Smooth muscle cell (in vitro differentiated cells): ENCODE measurements at regions not wholly inside any gene's neighbourhood (a gene's known extent, or its start where the extent isn't known, plus 50 kb on each side); places are given as distances from the start of the nearest gene placed in this dataset.

ENCODE experiments used
- DNase-seq: peaks from one replicate; lab custom pipeline; 2025; ENCODE audit not compliant: unreplicated experiment; lab: John Stamatoyannopoulos, UW
- H2AFZ ChIP-seq: fragments of 200-600 bp; sonication (generic); 2 replicates; pipeline ENCODE4 v1.6.0; 2016; ENCODE audit warnings: antibody characterized with exemption, low read depth, mild to moderate bottlenecking
- H3F3A ChIP-seq: fragments of 200-600 bp; sonication (generic); 2 replicates; pipeline ENCODE4 v1.6.0; 2017; ENCODE audit warnings: antibody characterized with exemption, low read depth
- H3K27ac ChIP-seq: fragments of 200-600 bp; sonication (generic); 2 replicates; pipeline ENCODE4 v1.5.1; 2016; ENCODE audit warnings: low read depth, mild to moderate bottlenecking
- H3K27me3 ChIP-seq: fragments of 200-600 bp; sonication (generic); 2 replicates; pipeline ENCODE4 v1.6.1; 2016; ENCODE audit warnings: low read depth, mild to moderate bottlenecking
- H3K36me3 ChIP-seq: fragments of 200-600 bp; sonication (generic); 2 replicates; pipeline ENCODE4 v1.5.1; 2016; ENCODE audit warnings: low read depth
- H3K4me1 ChIP-seq: fragments of 200-600 bp; sonication (generic); 2 replicates; pipeline ENCODE4 v1.5.1; 2016; ENCODE audit warnings: low read depth
- H3K4me2 ChIP-seq: fragments of 200-600 bp; sonication (generic); 2 replicates; pipeline ENCODE4 v1.6.0; 2016; ENCODE audit warnings: mild to moderate bottlenecking
- H3K4me3 ChIP-seq: fragments of 200-600 bp; sonication (generic); 2 replicates; pipeline ENCODE4 v1.5.1; 2016; ENCODE audit warnings: mild to moderate bottlenecking
- H3K79me2 ChIP-seq: fragments of 200-600 bp; sonication (generic); 2 replicates; pipeline ENCODE4 v1.6.0; 2016; ENCODE audit warnings: low read depth, mild to moderate bottlenecking
- H3K9ac ChIP-seq: fragments of 200-600 bp; sonication (generic); 2 replicates; pipeline ENCODE4 v1.6.0; 2016; ENCODE audit warnings: low read depth
- H3K9me3 ChIP-seq: fragments of 200-600 bp; sonication (generic); replicated peaks from 2 replicates; pipeline ENCODE4 v1.5.1; 2016; ENCODE audit warnings: low read depth
- H4K20me1 ChIP-seq: fragments of 200-600 bp; sonication (generic); 2 replicates; pipeline ENCODE4 v1.6.0; 2016; ENCODE audit warnings: low read depth
- WGBS: methylation state at CpG from one replicate; pipeline ENCODE4 v1.1.7; 2016; ENCODE audit warnings: low lambda C conversion rate; 5-methylcytosine and 5-hydroxymethylcytosine counted together
- TF ChIP-seq, protein P1 (sequence below): fragments of 200-600 bp; sonication (generic); IDR thresholded peaks from 2 replicates; pipeline ENCODE4 v1.5.1; 2017; ENCODE audit warnings: borderline replicate concordance, mild to moderate bottlenecking, antibody characterized with exemption; ENCODE audit not compliant: insufficient read depth, poor library complexity, severe bottlenecking

DNA sequence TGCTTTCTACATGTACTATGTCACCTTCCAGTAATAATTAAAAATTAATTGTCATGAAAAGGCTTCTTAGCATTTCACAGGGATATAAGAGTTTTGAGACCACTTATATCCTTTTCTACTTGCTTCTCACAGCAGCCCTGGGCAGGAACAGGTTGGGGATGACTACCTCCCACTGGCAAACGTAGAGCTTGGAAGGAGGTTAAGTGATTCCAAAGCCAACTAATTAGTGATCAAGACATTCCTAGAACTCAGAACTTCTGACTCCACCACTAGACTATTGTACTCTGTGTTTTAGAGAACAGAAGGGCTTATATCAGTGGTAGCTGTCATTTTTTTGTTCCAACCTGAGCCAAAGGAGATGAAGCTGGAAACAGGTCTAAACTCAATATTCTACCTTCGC, 364.5 kb upstream of the BOD1L1 start:
- no peak for DNase-seq
- H3K27me3 ChIP-seq = no peaks in the 10 kb centered on the region
- no peak overlapping the region for H3K27ac ChIP-seq
- TF ChIP-seq, protein P1, sequence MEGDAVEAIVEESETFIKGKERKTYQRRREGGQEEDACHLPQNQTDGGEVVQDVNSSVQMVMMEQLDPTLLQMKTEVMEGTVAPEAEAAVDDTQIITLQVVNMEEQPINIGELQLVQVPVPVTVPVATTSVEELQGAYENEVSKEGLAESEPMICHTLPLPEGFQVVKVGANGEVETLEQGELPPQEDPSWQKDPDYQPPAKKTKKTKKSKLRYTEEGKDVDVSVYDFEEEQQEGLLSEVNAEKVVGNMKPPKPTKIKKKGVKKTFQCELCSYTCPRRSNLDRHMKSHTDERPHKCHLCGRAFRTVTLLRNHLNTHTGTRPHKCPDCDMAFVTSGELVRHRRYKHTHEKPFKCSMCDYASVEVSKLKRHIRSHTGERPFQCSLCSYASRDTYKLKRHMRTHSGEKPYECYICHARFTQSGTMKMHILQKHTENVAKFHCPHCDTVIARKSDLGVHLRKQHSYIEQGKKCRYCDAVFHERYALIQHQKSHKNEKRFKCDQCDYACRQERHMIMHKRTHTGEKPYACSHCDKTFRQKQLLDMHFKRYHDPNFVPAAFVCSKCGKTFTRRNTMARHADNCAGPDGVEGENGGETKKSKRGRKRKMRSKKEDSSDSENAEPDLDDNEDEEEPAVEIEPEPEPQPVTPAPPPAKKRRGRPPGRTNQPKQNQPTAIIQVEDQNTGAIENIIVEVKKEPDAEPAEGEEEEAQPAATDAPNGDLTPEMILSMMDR = no peak
- no peaks in the 10 kb centered on the region for H3K9me3 ChIP-seq
- H3K79me2 ChIP-seq = no peaks in the 10 kb centered on the region
- H3K36me3 ChIP-seq = no peaks in the 10 kb centered on the region
- no peak overlapping the region for H2AFZ ChIP-seq
- H3K4me3 ChIP-seq = no peak overlapping the region
- no peak overlapping the region for H3K9ac ChIP-seq
- H3K4me2 ChIP-seq = no peak overlapping the region
- no peaks in the 10 kb centered on the region for H4K20me1 ChIP-seq
- H3K4me1 ChIP-seq = no peaks in the 10 kb centered on the region
- WGBS = 95% methylated on average over 2 of the region's 2 CpGs
- H3F3A ChIP-seq = no peaks in the 10 kb centered on the region

DNA sequence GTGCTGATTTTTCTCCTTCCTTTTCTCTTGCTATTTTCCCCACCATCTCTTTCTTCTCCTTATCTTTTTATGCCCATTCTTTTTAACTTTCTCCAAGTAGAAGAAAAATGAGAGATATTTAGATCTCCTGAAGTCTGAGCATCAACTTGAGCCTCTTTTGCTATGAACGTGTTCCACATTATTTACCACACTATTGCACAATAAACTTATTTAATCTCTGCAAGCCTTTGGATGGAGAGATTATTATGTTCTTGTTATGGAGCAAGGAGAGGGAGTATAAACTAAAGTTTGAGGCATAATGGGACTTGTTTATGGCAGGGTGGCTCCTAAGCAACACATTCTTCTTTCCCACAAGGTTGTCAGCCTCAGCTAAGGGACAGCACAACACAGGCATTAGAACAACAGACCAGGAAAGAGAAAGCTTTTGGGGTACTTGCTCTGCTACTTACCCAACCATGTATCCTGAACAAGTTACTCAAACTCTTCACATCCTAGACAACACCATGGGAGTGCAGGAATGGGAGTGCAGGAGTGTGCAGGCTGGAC, 365.5 kb upstream of the BOD1L1 start:
- H3K79me2 ChIP-seq = no peaks in the 10 kb centered on the region
- H3K4me2 ChIP-seq = no peak overlapping the region
- no peaks in the 10 kb centered on the region for H3K36me3 ChIP-seq
- WGBS = 67% methylated on average over 1 of the region's 1 CpG
- no peak overlapping the region for H3K9ac ChIP-seq
- H3K4me3 ChIP-seq = no peak overlapping the region
- no peak overlapping the region for H2AFZ ChIP-seq
- TF ChIP-seq, protein P1 = no peak
- H3K27me3 ChIP-seq = no peaks in the 10 kb centered on the region
- no peak overlapping the region for H3K27ac ChIP-seq
- no peaks in the 10 kb centered on the region for H4K20me1 ChIP-seq
- no peaks in the 10 kb centered on the region for H3F3A ChIP-seq
- no peaks in the 10 kb centered on the region for H3K9me3 ChIP-seq
- H3K4me1 ChIP-seq = no peaks in the 10 kb centered on the region
- DNase-seq = no peak

DNA sequence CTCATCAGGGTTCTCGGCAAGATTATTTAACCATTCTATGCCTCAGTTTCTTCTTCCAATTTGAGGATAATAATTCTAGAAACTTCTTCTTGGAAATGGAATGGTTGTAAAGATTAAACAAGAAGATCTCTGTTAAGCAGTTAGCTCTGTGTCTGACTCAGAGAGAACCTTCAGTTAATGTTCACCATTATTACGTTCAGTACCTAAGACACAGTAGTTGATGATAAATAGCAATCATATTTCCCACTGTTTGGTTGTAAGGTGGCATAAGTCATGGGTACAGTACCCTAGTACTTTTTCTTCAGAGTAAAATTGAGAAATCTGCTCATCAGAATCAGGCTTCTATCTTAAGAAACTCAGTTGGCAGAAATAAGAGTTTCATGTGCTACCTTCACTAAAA, 366.5 kb upstream of the BOD1L1 start:
- Histone ChIP-seq H3K9ac (no peak overlapping the region), H4K20me1 (no peaks in the 10 kb centered on the region), H3F3A (no peaks in the 10 kb centered on the region), H3K79me2 (no peaks in the 10 kb centered on the region), H3K4me2 (no peak overlapping the region), H3K9me3 (no peaks in the 10 kb centered on the region), H3K36me3 (no peaks in the 10 kb centered on the region), H3K27me3 (no peaks in the 10 kb centered on the region), H3K27ac (no peak overlapping the region), H2AFZ (no peak overlapping the region), H3K4me3 (no peak overlapping the region), H3K4me1 (no peaks in the 10 kb centered on the region)
- TF ChIP-seq, protein P1 = no peak
- 91% methylated on average over 2 of the region's 2 CpGs for WGBS
- no peak for DNase-seq

DNA sequence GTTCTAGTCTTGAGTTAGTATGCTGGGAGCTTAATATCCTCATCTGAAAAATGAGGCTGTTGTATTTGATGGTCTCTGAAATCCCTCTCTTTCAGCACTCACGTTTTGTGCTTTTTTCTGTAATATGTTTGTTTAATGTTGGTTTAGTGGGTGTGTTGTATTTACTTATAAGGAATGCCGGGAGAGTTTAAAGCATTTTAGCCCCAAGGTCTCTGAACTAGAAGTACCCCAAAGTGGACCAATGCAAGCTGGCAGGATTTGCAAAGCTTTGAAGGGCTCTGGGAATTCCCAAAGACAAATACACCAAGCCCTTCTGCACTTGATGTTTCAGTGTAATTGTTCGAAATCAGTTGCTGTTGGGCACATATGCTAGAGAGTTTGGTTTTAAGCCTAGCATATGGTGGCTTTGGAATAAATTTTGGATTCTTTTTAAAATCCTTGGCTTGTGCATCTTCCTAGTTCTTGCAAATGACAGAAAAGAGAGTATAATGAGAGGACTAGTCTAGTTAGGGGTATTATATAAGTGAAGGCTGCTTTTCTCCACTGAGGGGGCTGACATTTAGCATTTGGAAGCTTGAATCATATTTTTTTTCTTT, 371.4 kb upstream of the BOD1L1 start:
- H3K79me2 ChIP-seq = no peaks in the 10 kb centered on the region
- no peak overlapping the region for H2AFZ ChIP-seq
- 83% methylated on average over 3 of the region's 3 CpGs for WGBS
- no peak overlapping the region for H3K27ac ChIP-seq
- H4K20me1 ChIP-seq = no peaks in the 10 kb centered on the region
- H3K9ac ChIP-seq = no peak overlapping the region
- H3K4me3 ChIP-seq = no peak overlapping the region
- no peaks in the 10 kb centered on the region for H3F3A ChIP-seq
- no peak for DNase-seq
- TF ChIP-seq, protein P1 = no peak
- no peaks in the 10 kb centered on the region for H3K4me1 ChIP-seq
- no peaks in the 10 kb centered on the region for H3K36me3 ChIP-seq
- no peak overlapping the region for H3K4me2 ChIP-seq
- no peaks in the 10 kb centered on the region for H3K27me3 ChIP-seq
- no peaks in the 10 kb centered on the region for H3K9me3 ChIP-seq
